HCT116 (cell line): ENCODE measurements at regions not wholly inside any gene's neighbourhood (a gene's known extent, or its start where the extent isn't known, plus 50 kb on each side); places are given as distances from the start of the nearest gene placed in this dataset.

Experiments used
- ATAC-seq: fragments of 200-7000 bp; cut with Tn5 transposase; 2 replicates; pipeline ENCODE4 v1.9.1; 2020; ENCODE audit warnings: mild to moderate bottlenecking, moderate library complexity
- BruUV-seq: library from RNA; stranded (reverse); fragments of 400-500 nt; replicated peaks from 2 replicates; lab custom pipeline; 2021; lab: Mats Ljungman, UMichigan
- CTCF ChIA-PET: fragments of 300-600 bp; sonication (Branson Sonifier 250); formaldehyde crosslinking; loops from one replicate; lab custom pipeline; 2021; ENCODE audit warnings: antibody characterized with exemption; lab: Charles Lee
- POLR2A ChIA-PET: fragments of 300-600, 350-600 bp; sonication (Branson Sonifier 250); formaldehyde crosslinking; loops from one replicate; lab custom pipeline; 2021; ENCODE audit warnings: antibody characterized with exemption; lab: Charles Lee
- RAD21 ChIA-PET, 2 experiments: fragments of 300-600 bp; sonication (Branson Sonifier 250); formaldehyde crosslinking; loops; one replicate each; lab custom pipeline; 2023; ENCODE audit warnings: low total read pairs in 2 of 2; ENCODE audit not compliant: uncharacterized antibody in 2 of 2, unreplicated experiment in 2 of 2, low non-redundant PET in 1 of 2; lab: Charles Lee
- DNase-seq: peaks from one replicate; pipeline ENCODE4 v3.0.0-alpha.2; 2010; ENCODE audit warnings: low read depth, low spot score
- H2AFZ ChIP-seq: fragments of 200-600 bp; shearing (Covaris generic), sonication (generic); 2 replicates; pipeline ENCODE4 v1.6.1; 2017; ENCODE audit warnings: low read depth, mixed run types, mixed read lengths, antibody characterized with exemption, low read length; ENCODE audit not compliant: poor library complexity, severe bottlenecking
- H3K27ac ChIP-seq: 2 replicates; pipeline ENCODE4 v1.5.1; 2012; ENCODE audit warnings: low read depth, low read length
- H3K27me3 ChIP-seq: fragments of 200-600 bp; sonication (generic); 2 replicates; pipeline ENCODE4 v1.6.1; 2016; ENCODE audit warnings: mixed run types, low read length, mixed read lengths; ENCODE audit not compliant: insufficient read depth
- H3K36me3 ChIP-seq, 2 experiments: fragments of 200-500 bp in 1 of 2; fragments of 200-600 bp in 1 of 2; sonication (Bioruptor generic) in 1 of 2; sonication (generic) in 1 of 2; 2 replicates each; pipeline versions ENCODE4 v1.5.1 to v1.6.1; 2014 to 2016; ENCODE audit warnings: low read length in 2 of 2, inconsistent platforms in 1 of 2, mixed read lengths in 1 of 2, mixed run types in 1 of 2; ENCODE audit not compliant: insufficient read depth in 2 of 2, control insufficient read depth in 1 of 2
- H3K4me1 ChIP-seq, 2 experiments: fragments of 200-600 bp in 1 of 2; sonication (generic) in 1 of 2; 2 replicates each; pipeline versions ENCODE4 v1.5.1 to v1.6.1; 2012 to 2017; ENCODE audit warnings: low read length in 2 of 2, inconsistent platforms in 1 of 2, mild to moderate bottlenecking in 1 of 2, mixed read lengths in 1 of 2, mixed run types in 1 of 2, moderate library complexity in 1 of 2; ENCODE audit not compliant: insufficient read depth in 2 of 2, control insufficient read depth in 1 of 2
- H3K4me2 ChIP-seq: fragments of 200-600 bp; sonication (generic); 2 replicates; pipeline ENCODE4 v1.6.1; 2017; ENCODE audit warnings: mixed run types, low read length, mixed read lengths
- H3K4me3 ChIP-seq, 2 experiments: fragments of 200-600 bp in 1 of 2; sonication (generic) in 1 of 2; replicated peaks in 1 of 2; 2 replicates each; pipeline ENCODE4 v1.5.1; 2011 to 2016; ENCODE audit warnings: low read length in 2 of 2, control low read depth in 1 of 2, low read depth in 1 of 2, mild to moderate bottlenecking in 1 of 2, mixed read lengths in 1 of 2, mixed run types in 1 of 2
- H3K79me2 ChIP-seq: fragments of 200-600 bp; sonication (generic); 2 replicates; pipeline ENCODE4 v1.6.1; 2017; ENCODE audit warnings: mild to moderate bottlenecking, mixed run types, low read length, moderate library complexity, mixed read lengths; ENCODE audit not compliant: insufficient read depth
- H3K9ac ChIP-seq: fragments of 200-600 bp; sonication (generic); 2 replicates; pipeline ENCODE4 v1.6.1; 2016; ENCODE audit warnings: low read length, mixed read lengths
- H3K9me2 ChIP-seq: fragments of 200-600 bp; sonication (generic), shearing (Covaris generic); 2 replicates; pipeline ENCODE4 v1.6.1; 2017; ENCODE audit warnings: mixed run types, mild to moderate bottlenecking, moderate library complexity; ENCODE audit not compliant: insufficient read depth
- H3K9me3 ChIP-seq, 2 experiments: fragments of 200-500 bp in 1 of 2; fragments of 200-600 bp in 1 of 2; sonication (Bioruptor generic) in 1 of 2; sonication (generic) in 1 of 2; 2 replicates each; pipeline ENCODE4 v1.6.1; 2014 to 2017; ENCODE audit warnings: low read length in 2 of 2, mixed read lengths in 2 of 2, inconsistent platforms in 1 of 2, low read depth in 1 of 2, mild to moderate bottlenecking in 1 of 2, mixed run types in 1 of 2, moderate library complexity in 1 of 2; ENCODE audit not compliant: control insufficient read depth in 1 of 2, insufficient read depth in 1 of 2
- H4K20me1 ChIP-seq: fragments of 200-600 bp; sonication (generic), shearing (Covaris generic); 2 replicates; pipeline ENCODE4 v1.6.1; 2017; ENCODE audit warnings: mixed run types, mild to moderate bottlenecking, moderate library complexity; ENCODE audit not compliant: insufficient read depth
- FOSL1 ChIP-seq: IDR thresholded peaks from 2 replicates; pipeline ENCODE4 v1.6.1; 2012; ENCODE audit warnings: low read depth
- POLR2AphosphoS5 ChIP-seq: IDR thresholded peaks from 2 replicates; pipeline ENCODE4 v1.6.1; 2011; ENCODE audit warnings: mild to moderate bottlenecking, low read depth, low read length, moderate library complexity
- RAD21 ChIP-seq: IDR thresholded peaks from 2 replicates; pipeline ENCODE4 v1.6.1; 2012; ENCODE audit warnings: low read depth, mild to moderate bottlenecking
- SRF ChIP-seq: IDR thresholded peaks from 2 replicates; pipeline ENCODE4 v1.6.1; 2012; ENCODE audit warnings: low read depth
- YY1 ChIP-seq: IDR thresholded peaks from 2 replicates; pipeline ENCODE4 v1.6.1; 2011; ENCODE audit warnings: low read length, low read depth, moderate library complexity, mild to moderate bottlenecking; ENCODE audit not compliant: insufficient replicate concordance; ENCODE audit errors: extremely low read depth
- intact Hi-C: fragments of 100-400 bp; cut with micrococcal nuclease; formaldehyde crosslinking; loops from 2 replicates; pipeline ENCODE4 v1.10.0; 2022
- TF ChIP-seq, protein P1 (sequence below), 3 experiments: fragments of 200-600 bp in 1 of 3; sonication (generic) in 1 of 3; IDR thresholded peaks in 2 of 3; conservative IDR thresholded peaks in 1 of 3; 2 replicates each; pipeline ENCODE4 v1.5.1; 2012 to 2017; ENCODE audit warnings: low read depth in 2 of 3, low read length in 2 of 3, antibody characterized with exemption in 1 of 3, borderline replicate concordance in 1 of 3, control low read depth in 1 of 3, mild to moderate bottlenecking in 1 of 3, mixed read lengths in 1 of 3, mixed run types in 1 of 3, moderate library complexity in 1 of 3; ENCODE audit not compliant: insufficient read depth in 1 of 3
- TF ChIP-seq, protein P2 (sequence below): IDR thresholded peaks from 2 replicates; pipeline ENCODE4 v1.6.1; 2011; ENCODE audit warnings: mild to moderate bottlenecking, low read length, moderate library complexity; ENCODE audit not compliant: insufficient replicate concordance; ENCODE audit errors: extremely low read depth

DNA sequence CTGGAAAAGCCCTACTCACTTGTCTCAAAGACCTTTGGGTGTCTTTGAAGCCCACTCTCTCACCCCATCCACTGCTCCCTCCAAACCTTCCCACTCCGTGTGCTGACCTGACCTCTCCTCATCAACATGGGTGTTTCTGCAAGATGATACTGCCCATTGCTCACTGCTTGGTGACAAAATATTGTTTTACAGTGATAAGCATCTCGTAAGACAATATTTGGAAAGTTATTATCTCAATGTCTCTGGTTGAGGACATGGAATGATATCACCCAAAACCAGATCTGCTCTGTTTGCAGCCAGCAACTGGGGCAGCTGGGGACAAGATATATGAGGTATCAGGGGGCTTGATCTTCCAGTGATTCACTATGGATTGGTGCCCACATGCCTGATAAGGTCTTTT is 195.8 kb downstream of the SALL1 start:
- H3K4me3 ChIP-seq: no peak overlapping the region
- BruUV-seq: no TSS peak
- H3K36me3 ChIP-seq: no peaks in the 10 kb centered on the region
- H3K27ac ChIP-seq: no peak overlapping the region
- no peak overlapping the region for H3K9ac ChIP-seq
- H4K20me1 ChIP-seq: no peaks in the 10 kb centered on the region
- no peak overlapping the region for H3K4me2 ChIP-seq
- ATAC-seq (no peak), DNase-seq (no peak)
- no peaks in the 10 kb centered on the region for H3K9me2 ChIP-seq
- peaks cover 16% of the 10 kb centered on the region; the same call in 1 of the 2 replicates for H3K27me3 ChIP-seq
- intact Hi-C loops: no loop called here
- H3K9me3 ChIP-seq: no peaks in the 10 kb centered on the region
- ChIA-PET CTCF (no interaction called here), POLR2A (no interaction called here), RAD21 (no interaction called here)
- TF ChIP-seq YY1: no peak
- no peak for TF ChIP-seq POLR2AphosphoS5
- TF ChIP-seq RAD21: no peak
- TF ChIP-seq, protein P1, sequence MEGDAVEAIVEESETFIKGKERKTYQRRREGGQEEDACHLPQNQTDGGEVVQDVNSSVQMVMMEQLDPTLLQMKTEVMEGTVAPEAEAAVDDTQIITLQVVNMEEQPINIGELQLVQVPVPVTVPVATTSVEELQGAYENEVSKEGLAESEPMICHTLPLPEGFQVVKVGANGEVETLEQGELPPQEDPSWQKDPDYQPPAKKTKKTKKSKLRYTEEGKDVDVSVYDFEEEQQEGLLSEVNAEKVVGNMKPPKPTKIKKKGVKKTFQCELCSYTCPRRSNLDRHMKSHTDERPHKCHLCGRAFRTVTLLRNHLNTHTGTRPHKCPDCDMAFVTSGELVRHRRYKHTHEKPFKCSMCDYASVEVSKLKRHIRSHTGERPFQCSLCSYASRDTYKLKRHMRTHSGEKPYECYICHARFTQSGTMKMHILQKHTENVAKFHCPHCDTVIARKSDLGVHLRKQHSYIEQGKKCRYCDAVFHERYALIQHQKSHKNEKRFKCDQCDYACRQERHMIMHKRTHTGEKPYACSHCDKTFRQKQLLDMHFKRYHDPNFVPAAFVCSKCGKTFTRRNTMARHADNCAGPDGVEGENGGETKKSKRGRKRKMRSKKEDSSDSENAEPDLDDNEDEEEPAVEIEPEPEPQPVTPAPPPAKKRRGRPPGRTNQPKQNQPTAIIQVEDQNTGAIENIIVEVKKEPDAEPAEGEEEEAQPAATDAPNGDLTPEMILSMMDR (IDR thresholded peaks at IDR 0.05 in 2 of 3, conservative IDR thresholded peaks at IDR 0.05 in 1 of 3; ENCODE audit: borderline replicate concordance in 1 of 3, insufficient read depth in 1 of 3, low read depth in 2 of 3, low read length in 2 of 3): no peak
- TF ChIP-seq FOSL1: no peak
- no peak for TF ChIP-seq SRF
- TF ChIP-seq, protein P2, sequence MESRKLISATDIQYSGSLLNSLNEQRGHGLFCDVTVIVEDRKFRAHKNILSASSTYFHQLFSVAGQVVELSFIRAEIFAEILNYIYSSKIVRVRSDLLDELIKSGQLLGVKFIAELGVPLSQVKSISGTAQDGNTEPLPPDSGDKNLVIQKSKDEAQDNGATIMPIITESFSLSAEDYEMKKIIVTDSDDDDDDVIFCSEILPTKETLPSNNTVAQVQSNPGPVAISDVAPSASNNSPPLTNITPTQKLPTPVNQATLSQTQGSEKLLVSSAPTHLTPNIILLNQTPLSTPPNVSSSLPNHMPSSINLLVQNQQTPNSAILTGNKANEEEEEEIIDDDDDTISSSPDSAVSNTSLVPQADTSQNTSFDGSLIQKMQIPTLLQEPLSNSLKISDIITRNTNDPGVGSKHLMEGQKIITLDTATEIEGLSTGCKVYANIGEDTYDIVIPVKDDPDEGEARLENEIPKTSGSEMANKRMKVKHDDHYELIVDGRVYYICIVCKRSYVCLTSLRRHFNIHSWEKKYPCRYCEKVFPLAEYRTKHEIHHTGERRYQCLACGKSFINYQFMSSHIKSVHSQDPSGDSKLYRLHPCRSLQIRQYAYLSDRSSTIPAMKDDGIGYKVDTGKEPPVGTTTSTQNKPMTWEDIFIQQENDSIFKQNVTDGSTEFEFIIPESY: no peak
- no peaks in the 10 kb centered on the region for H3K79me2 ChIP-seq
- no peaks in the 10 kb centered on the region for H3K4me1 ChIP-seq
- no peak overlapping the region for H2AFZ ChIP-seq
